ENCODE measurements at regions not wholly inside any gene's neighbourhood (a gene's known extent, or its start where the extent isn't known, plus 50 kb on each side); places are given as distances from the start of the nearest gene placed in this dataset.

GRCh38 chr3:71907996-71908395 is 123.0 kb upstream of the PROK2 start:
- TF ChIP-seq, protein P1, sequence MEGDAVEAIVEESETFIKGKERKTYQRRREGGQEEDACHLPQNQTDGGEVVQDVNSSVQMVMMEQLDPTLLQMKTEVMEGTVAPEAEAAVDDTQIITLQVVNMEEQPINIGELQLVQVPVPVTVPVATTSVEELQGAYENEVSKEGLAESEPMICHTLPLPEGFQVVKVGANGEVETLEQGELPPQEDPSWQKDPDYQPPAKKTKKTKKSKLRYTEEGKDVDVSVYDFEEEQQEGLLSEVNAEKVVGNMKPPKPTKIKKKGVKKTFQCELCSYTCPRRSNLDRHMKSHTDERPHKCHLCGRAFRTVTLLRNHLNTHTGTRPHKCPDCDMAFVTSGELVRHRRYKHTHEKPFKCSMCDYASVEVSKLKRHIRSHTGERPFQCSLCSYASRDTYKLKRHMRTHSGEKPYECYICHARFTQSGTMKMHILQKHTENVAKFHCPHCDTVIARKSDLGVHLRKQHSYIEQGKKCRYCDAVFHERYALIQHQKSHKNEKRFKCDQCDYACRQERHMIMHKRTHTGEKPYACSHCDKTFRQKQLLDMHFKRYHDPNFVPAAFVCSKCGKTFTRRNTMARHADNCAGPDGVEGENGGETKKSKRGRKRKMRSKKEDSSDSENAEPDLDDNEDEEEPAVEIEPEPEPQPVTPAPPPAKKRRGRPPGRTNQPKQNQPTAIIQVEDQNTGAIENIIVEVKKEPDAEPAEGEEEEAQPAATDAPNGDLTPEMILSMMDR (IDR thresholded peaks at IDR 0.05) = no peak
- no peak for TF ChIP-seq POLR2A (IDR thresholded peaks at IDR 0.05)
